EL (cell line): ENCODE measurements at regions not wholly inside any gene's neighbourhood (a gene's known extent, or its start where the extent isn't known, plus 50 kb on each side); places are given as distances from the start of the nearest gene placed in this dataset.
"Not testable (repeated sequence)": the region's sequence is repeated elsewhere in the genome, so short reads cannot be mapped to it uniquely, and the experiment has no call there.

Experiments
- DNase-seq: peaks from one replicate; pipeline ENCODE4 v3.0.0-alpha.2; 2016

DNA sequence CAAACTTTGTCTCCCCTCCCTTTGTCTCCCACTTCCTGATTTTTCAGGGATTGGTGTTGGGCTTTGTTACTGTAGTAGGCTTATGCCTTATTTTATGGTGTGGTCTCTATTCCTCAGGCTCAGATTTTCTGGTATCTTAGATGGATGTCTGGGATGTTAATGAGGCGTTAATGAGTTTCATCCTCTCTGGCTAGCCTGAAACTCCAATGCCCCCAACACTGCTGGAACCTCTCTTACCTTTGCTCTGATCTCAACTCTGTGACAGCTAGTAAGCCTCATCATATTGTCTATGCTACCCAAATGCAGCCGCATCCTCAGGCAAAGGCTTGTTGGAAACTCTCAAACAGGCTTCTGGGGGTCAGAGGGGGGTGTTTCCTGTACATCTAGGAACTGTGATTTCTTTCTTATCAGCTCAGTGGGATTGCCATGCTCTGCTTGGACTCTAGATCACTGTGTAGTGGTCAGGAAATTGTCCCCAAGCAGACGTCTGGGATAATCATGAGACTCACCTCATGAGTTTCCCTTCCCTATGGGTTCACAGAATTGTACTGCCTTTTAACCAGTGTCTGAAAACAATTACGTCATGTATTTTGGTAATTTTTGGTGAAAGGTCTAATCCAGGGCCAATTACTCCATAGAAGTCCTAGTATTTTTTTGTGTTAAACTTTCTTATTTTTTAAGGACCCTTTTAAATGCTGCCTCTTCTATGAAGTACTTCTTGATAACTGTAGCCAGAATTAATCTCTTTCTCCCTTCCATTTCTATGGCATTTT is 88.8 kb upstream of the TRPC7 start:
- no peak for DNase-seq

GRCh38 chr5:136453199-136453598 is 87.9 kb upstream of the TRPC7 start:
- DNase-seq = no peak

GRCh38 chr5:136447576-136447975 is 82.2 kb upstream of the TRPC7 start:
- not testable (repeated sequence) for DNase-seq

DNA sequence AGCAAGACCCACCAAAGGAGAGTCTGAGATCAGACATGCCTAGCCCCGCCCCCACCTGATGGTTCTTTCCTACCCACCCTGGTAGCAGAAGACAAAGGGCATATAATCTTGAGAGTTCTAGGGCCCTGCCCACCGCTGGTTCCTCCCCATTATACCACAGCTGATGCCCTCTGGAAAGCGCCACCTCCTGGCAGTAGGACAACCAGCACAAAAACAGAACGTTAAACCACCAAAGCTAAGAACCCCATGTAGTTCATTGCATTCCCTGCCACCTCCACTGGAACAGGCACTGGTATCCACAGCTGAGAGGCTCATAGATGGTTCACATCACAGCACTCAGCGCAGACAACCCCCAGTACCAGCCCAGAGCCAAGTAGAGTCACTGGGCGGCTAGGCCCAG is 81.2 kb upstream of the TRPC7 start:
- no peak for DNase-seq

DNA sequence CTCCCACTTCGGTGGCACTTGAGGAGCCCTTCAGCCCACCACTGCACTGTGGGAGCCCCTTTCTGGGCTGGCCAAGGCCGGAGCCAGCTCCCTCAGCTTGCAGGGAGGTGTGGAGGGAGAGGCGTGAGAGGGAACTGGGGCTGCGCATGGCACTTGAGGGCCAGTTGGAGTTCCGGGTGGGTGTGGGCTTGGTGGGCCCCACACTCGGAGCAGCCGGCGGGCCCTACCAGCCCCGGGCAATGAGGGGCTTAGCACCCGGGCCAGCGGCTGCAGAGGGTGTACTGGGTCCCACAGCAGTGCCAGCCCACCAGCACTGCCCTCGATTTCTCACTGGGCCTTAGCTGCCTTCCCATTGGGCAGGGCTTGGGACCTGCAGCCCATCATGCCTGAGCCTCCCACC is 78.8 kb upstream of the TRPC7 start:
- DNase-seq = not testable (repeated sequence)

DNA sequence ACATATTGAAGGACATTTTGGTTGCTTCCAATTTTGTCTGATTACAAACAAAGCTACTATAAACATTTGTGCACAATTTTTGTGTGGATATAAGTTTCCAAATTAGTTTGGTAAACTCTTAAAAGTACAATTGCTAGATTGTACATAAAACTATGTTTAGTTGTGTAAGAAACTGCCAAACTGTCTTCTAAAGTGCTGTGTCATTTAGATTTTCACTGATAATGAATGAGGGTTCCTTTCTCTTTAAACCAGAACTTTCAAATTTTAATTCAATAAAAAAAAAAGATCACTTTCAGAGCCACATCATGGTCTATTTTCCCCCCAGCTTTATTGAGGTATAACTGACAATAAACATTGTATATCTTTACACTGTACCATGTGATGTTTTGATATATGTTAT is 74.0 kb upstream of the TRPC7 start:
- no peak for DNase-seq

GRCh38 chr5:136435946-136436543 is 70.7 kb upstream of the TRPC7 start:
- DNase-seq = no peak

DNA sequence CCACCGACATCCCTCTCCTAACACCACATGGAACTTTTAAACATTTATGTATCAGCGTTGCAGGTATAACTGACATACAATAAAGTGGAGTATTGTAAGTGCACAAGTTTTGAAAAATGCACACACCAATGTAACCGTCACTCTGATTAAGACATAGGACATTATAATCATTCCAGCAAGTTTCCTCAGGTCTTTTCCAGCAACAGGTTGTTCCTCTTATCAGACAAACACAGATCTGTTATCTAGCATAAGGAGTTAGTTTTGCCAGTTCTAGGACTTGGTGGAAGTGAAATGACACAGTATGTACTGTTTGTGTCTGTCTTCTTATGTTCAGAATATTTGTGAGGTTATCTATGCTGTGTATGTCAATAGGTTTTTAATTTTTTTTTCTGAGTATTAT is 69.5 kb upstream of the TRPC7 start:
- no peak for DNase-seq

DNA sequence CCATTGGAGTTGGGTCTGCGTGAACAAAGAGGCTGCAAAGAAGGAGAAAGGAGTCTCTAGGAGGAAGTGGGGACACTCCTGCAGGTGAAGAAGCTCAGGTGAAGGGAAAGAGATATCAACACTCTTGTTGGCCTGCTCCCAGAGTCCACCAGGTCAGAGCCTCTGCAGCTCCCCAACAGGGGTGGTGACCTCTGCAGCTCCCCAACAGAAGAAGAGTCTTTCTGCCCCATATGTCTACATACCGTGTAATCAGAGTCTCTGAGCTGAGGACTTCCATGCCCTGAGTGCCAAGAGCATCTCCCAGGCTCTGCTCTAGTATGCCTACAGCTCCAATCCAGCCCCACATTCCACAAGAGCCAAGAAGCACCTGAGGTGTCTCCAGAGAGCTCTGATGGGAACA is 67.4 kb upstream of the TRPC7 start:
- DNase-seq = no peak

- DNase-seq = no peak
Observed at GRCh38 chr5:136430081-136430480, 64.7 kb upstream of the TRPC7 start.

- DNase-seq = no peak
Observed at GRCh38 chr5:136427426-136427825, 62.1 kb upstream of the TRPC7 start.

GRCh38 chr5:136425921-136426320 is 60.6 kb upstream of the TRPC7 start:
- no peak for DNase-seq

DNA sequence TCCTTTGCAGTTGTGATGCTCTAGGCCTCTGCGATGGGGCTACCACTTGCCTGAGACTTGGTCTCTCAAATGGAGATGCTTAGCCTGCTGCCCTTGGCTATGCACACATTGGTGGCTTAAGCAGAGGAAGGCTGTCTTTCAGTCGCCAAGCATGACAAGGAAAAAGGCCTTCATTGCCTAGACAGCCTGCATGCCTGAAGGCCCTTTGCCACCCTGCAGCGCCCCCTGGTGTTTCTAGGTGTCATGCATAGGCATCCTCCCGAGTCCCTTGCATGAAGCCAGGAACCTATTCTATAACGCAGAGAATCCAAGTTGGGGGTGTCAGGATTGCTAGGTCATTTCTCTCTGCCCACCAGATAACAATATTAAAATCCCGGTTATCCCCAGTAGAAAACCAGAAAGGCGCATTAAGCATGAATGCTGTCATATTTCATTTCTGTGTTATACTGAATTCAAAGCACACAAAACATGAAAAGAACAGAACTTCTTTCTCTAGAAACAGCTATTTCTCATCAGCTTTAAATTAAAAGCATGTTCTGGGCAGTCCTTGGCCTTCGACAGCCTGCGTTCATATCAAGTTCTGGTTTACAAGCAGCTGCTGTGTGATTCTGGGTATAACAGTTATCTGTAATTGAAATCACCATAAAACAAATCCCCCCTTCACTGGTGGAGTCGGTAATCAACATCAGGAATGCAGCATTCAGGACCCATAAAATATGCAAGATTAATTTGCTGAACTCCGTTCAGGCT is 59.7 kb upstream of the TRPC7 start:
- peak; percentile 57 for DNase-seq

DNA sequence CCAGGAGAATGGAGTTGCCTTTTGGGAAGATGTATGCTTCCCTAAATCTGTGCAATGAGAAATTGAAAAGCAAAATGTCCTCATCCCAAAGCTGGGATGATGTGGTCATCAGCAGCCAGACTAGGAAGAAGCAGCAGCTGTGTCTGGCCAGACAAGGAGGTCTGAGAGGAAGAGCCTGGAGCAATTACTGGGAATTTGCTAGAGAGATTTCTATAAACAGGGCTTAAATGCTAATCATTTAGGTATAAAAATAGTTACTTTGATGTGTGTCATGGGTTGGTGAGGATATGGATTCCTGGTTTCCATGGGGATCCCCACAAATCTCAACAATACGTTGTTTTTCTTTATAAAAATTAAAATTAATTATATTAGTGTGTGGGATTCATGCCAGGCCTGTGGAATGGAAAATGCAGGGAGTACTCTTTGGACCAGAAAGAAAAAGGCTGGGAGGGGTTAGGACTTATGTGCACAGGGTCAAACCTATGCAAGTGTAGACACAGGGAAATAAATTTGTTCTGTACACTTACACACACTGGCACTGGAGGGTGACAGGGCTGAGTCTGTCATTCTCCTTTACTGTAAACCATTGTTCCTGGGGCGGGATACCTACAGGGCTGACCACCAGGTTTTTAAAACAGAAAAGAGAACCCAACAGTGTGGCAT is 58.7 kb upstream of the TRPC7 start:
- no peak for DNase-seq

GRCh38 chr5:136420168-136420898 is 55.0 kb upstream of the TRPC7 start:
- DNase-seq = no peak

GRCh38 chr5:136418301-136418700 is 53.0 kb upstream of the TRPC7 start:
- no peak for DNase-seq
